ENCODE measurements at regions not wholly inside any gene's neighbourhood (a gene's known extent, or its start where the extent isn't known, plus 50 kb on each side); places are given as distances from the start of the nearest gene placed in this dataset.
"Not testable (repeated sequence)": the region's sequence is repeated elsewhere in the genome, so short reads cannot be mapped to it uniquely, and the experiment has no call there.

GRCh38 chrX:138925330-138925729, 213.8 kb upstream of the FGF13 start:
- Histone ChIP-seq H3K4me1 (ENCODE audit: insufficient read depth, low read length) (no peaks in the 10 kb centered on the region), H3K9me3 (ENCODE audit: low read length) (no peaks in the 10 kb centered on the region), H3K27me3 (ENCODE audit: control insufficient read depth in 1 of 2, insufficient read depth in 2 of 2, low read length in 2 of 2) (no peaks in the 10 kb centered on the region), H3K9ac (ENCODE audit: low read length) (no peak overlapping the region), H3K36me3 (ENCODE audit: insufficient read depth, low read length) (no peaks in the 10 kb centered on the region), H3K27ac (ENCODE audit: low read depth, low read length) (no peak overlapping the region), H3K4me3 (ENCODE audit: low read depth in 1 of 2, low read length in 2 of 2) (no peak overlapping the region)

- H3K9ac ChIP-seq (ENCODE audit: low read length), result no peak overlapping the region
- no peak overlapping the region for H3K4me3 ChIP-seq (ENCODE audit: low read depth in 1 of 2, low read length in 2 of 2)
- no peaks in the 10 kb centered on the region for H3K4me1 ChIP-seq (ENCODE audit: insufficient read depth, low read length)
- H3K27ac ChIP-seq (ENCODE audit: low read depth, low read length), result no peak overlapping the region
- H3K36me3 ChIP-seq (ENCODE audit: insufficient read depth, low read length), result no peaks in the 10 kb centered on the region
- no peaks in the 10 kb centered on the region for H3K9me3 ChIP-seq (ENCODE audit: low read length)
- no peaks in the 10 kb centered on the region for H3K27me3 ChIP-seq (ENCODE audit: control insufficient read depth in 1 of 2, insufficient read depth in 2 of 2, low read length in 2 of 2)
These were observed 212.3 kb upstream of the FGF13 start for GRCh38 chrX:138923805-138924204.

GRCh38 chrX:138921031-138921430, 209.5 kb upstream of the FGF13 start:
- no peak overlapping the region for H3K9ac ChIP-seq (ENCODE audit: low read length)
- H3K4me1 ChIP-seq (ENCODE audit: insufficient read depth, low read length), result no peaks in the 10 kb centered on the region
- H3K27me3 ChIP-seq (ENCODE audit: control insufficient read depth in 1 of 2, insufficient read depth in 2 of 2, low read length in 2 of 2), result no peaks in the 10 kb centered on the region
- no peaks in the 10 kb centered on the region for H3K9me3 ChIP-seq (ENCODE audit: low read length)
- no peaks in the 10 kb centered on the region for H3K36me3 ChIP-seq (ENCODE audit: insufficient read depth, low read length)
- no peak overlapping the region for H3K27ac ChIP-seq (ENCODE audit: low read depth, low read length)
- H3K4me3 ChIP-seq (ENCODE audit: low read depth in 1 of 2, low read length in 2 of 2), result no peak overlapping the region

GRCh38 chrX:138917781-138918180, 206.3 kb upstream of the FGF13 start:
- Histone ChIP-seq H3K9me3 (ENCODE audit: low read length) (no peaks in the 10 kb centered on the region), H3K9ac (ENCODE audit: low read length) (no peak overlapping the region), H3K27ac (ENCODE audit: low read depth, low read length) (no peak overlapping the region), H3K36me3 (ENCODE audit: insufficient read depth, low read length) (no peaks in the 10 kb centered on the region), H3K27me3 (ENCODE audit: control insufficient read depth in 1 of 2, insufficient read depth in 2 of 2, low read length in 2 of 2) (no peaks in the 10 kb centered on the region), H3K4me1 (ENCODE audit: insufficient read depth, low read length) (no peaks in the 10 kb centered on the region), H3K4me3 (ENCODE audit: low read depth in 1 of 2, low read length in 2 of 2) (no peak overlapping the region)

- Histone ChIP-seq H3K9ac (ENCODE audit: low read length) (no peak overlapping the region), H3K9me3 (ENCODE audit: low read length) (no peaks in the 10 kb centered on the region), H3K4me1 (ENCODE audit: insufficient read depth, low read length) (no peaks in the 10 kb centered on the region), H3K27ac (ENCODE audit: low read depth, low read length) (no peak overlapping the region), H3K36me3 (ENCODE audit: insufficient read depth, low read length) (no peaks in the 10 kb centered on the region), H3K27me3 (ENCODE audit: control insufficient read depth in 1 of 2, insufficient read depth in 2 of 2, low read length in 2 of 2) (no peaks in the 10 kb centered on the region), H3K4me3 (ENCODE audit: low read depth in 1 of 2, low read length in 2 of 2) (no peak overlapping the region)
These were observed 203.2 kb upstream of the FGF13 start for GRCh38 chrX:138914767-138915166.

GRCh38 chrX:138908577-138908976, 197.1 kb upstream of the FGF13 start:
- H3K4me3 ChIP-seq (ENCODE audit: low read depth in 1 of 2, low read length in 2 of 2), result no peak overlapping the region
- no peaks in the 10 kb centered on the region for H3K27me3 ChIP-seq (ENCODE audit: control insufficient read depth in 1 of 2, insufficient read depth in 2 of 2, low read length in 2 of 2)

GRCh38 chrX:138897621-138898492, 186.3 kb upstream of the FGF13 start:
- H3K4me3 ChIP-seq (ENCODE audit: low read depth in 1 of 2, low read length in 2 of 2), result no peak overlapping the region
- H3K4me1 ChIP-seq (ENCODE audit: insufficient read depth, low read length), result no peaks in the 10 kb centered on the region
- H3K27ac ChIP-seq (ENCODE audit: low read depth, low read length), result no peak overlapping the region
- H3K9ac ChIP-seq (ENCODE audit: low read length), result no peak overlapping the region
- H3K9me3 ChIP-seq (ENCODE audit: low read length), result no peaks in the 10 kb centered on the region
- H3K36me3 ChIP-seq (ENCODE audit: insufficient read depth, low read length), result no peaks in the 10 kb centered on the region
- H3K27me3 ChIP-seq (ENCODE audit: control insufficient read depth in 1 of 2, insufficient read depth in 2 of 2, low read length in 2 of 2), result no peaks in the 10 kb centered on the region

More at GRCh38 chrX:138908577-138908976, 197.1 kb upstream of the FGF13 start:
- no peaks in the 10 kb centered on the region for H3K4me1 ChIP-seq (ENCODE audit: insufficient read depth, low read length)
- H3K27ac ChIP-seq (ENCODE audit: low read depth, low read length), result no peak overlapping the region
- no peaks in the 10 kb centered on the region for H3K36me3 ChIP-seq (ENCODE audit: insufficient read depth, low read length)
- H3K9ac ChIP-seq (ENCODE audit: low read length), result no peak overlapping the region
- H3K9me3 ChIP-seq (ENCODE audit: low read length), result no peaks in the 10 kb centered on the region

- no peak overlapping the region for H3K9ac ChIP-seq (ENCODE audit: low read length)
- no peak overlapping the region for H3K27ac ChIP-seq (ENCODE audit: low read depth, low read length)
- H3K36me3 ChIP-seq (ENCODE audit: insufficient read depth, low read length), result no peaks in the 10 kb centered on the region
- H3K4me3 ChIP-seq (ENCODE audit: low read depth in 1 of 2, low read length in 2 of 2), result no peak overlapping the region
- H3K4me1 ChIP-seq (ENCODE audit: insufficient read depth, low read length), result no peaks in the 10 kb centered on the region
- H3K9me3 ChIP-seq (ENCODE audit: low read length), result no peaks in the 10 kb centered on the region
- H3K27me3 ChIP-seq (ENCODE audit: control insufficient read depth in 1 of 2, insufficient read depth in 2 of 2, low read length in 2 of 2), result peaks cover 0 to 4% of the 10 kb centered on the region in 2 donors
These were observed 179.0 kb upstream of the FGF13 start for GRCh38 chrX:138890491-138890890.

GRCh38 chrX:138889149-138889548, 177.6 kb upstream of the FGF13 start:
- Histone ChIP-seq H3K27me3 (ENCODE audit: control insufficient read depth in 1 of 2, insufficient read depth in 2 of 2, low read length in 2 of 2) (peaks cover 0 to 4% of the 10 kb centered on the region in 2 donors), H3K4me3 (ENCODE audit: low read depth in 1 of 2, low read length in 2 of 2) (no peak overlapping the region), H3K27ac (ENCODE audit: low read depth, low read length) (no peak overlapping the region), H3K4me1 (ENCODE audit: insufficient read depth, low read length) (no peaks in the 10 kb centered on the region), H3K9me3 (ENCODE audit: low read length) (no peaks in the 10 kb centered on the region), H3K36me3 (ENCODE audit: insufficient read depth, low read length) (no peaks in the 10 kb centered on the region), H3K9ac (ENCODE audit: low read length) (no peak overlapping the region)

- H3K4me3 ChIP-seq (ENCODE audit: low read depth in 1 of 2, low read length in 2 of 2), result no peak overlapping the region
- no peaks in the 10 kb centered on the region for H3K9me3 ChIP-seq (ENCODE audit: low read length)
- no peaks in the 10 kb centered on the region for H3K4me1 ChIP-seq (ENCODE audit: insufficient read depth, low read length)
- H3K36me3 ChIP-seq (ENCODE audit: insufficient read depth, low read length), result no peaks in the 10 kb centered on the region
- no peak overlapping the region for H3K27ac ChIP-seq (ENCODE audit: low read depth, low read length)
- peaks cover 0 to 4% of the 10 kb centered on the region in 2 donors for H3K27me3 ChIP-seq (ENCODE audit: control insufficient read depth in 1 of 2, insufficient read depth in 2 of 2, low read length in 2 of 2)
- H3K9ac ChIP-seq (ENCODE audit: low read length), result no peak overlapping the region
These were observed 175.3 kb upstream of the FGF13 start for GRCh38 chrX:138886769-138887168.

- Histone ChIP-seq H3K27ac (ENCODE audit: low read depth, low read length) (no peak overlapping the region), H3K9me3 (ENCODE audit: low read length) (no peaks in the 10 kb centered on the region), H3K27me3 (ENCODE audit: control insufficient read depth in 1 of 2, insufficient read depth in 2 of 2, low read length in 2 of 2) (no peaks in the 10 kb centered on the region), H3K9ac (ENCODE audit: low read length) (no peak overlapping the region), H3K4me3 (ENCODE audit: low read depth in 1 of 2, low read length in 2 of 2) (no peak overlapping the region), H3K4me1 (ENCODE audit: insufficient read depth, low read length) (no peaks in the 10 kb centered on the region), H3K36me3 (ENCODE audit: insufficient read depth, low read length) (no peaks in the 10 kb centered on the region)
These were observed 174.4 kb upstream of the FGF13 start for GRCh38 chrX:138885886-138886285.

GRCh38 chrX:138880293-138880692, 168.8 kb upstream of the FGF13 start:
- H3K9me3 ChIP-seq (ENCODE audit: low read length); H3K4me1 ChIP-seq (ENCODE audit: insufficient read depth, low read length); H3K27ac ChIP-seq (ENCODE audit: low read depth, low read length); H3K36me3 ChIP-seq (ENCODE audit: insufficient read depth, low read length); H3K27me3 ChIP-seq (ENCODE audit: control insufficient read depth in 1 of 2, insufficient read depth in 2 of 2, low read length in 2 of 2); H3K4me3 ChIP-seq (ENCODE audit: low read depth in 1 of 2, low read length in 2 of 2); H3K9ac ChIP-seq (ENCODE audit: low read length): not testable (repeated sequence)

Data from muscle layer of colon (tissue), 2 donors.